Thoracic aorta (tissue), 2 donors: ENCODE measurements at regions not wholly inside any gene's neighbourhood (a gene's known extent, or its start where the extent isn't known, plus 50 kb on each side); places are given as distances from the start of the nearest gene placed in this dataset.

Source experiments
- ATAC-seq: fragments of 150-250 bp; one replicate; pipeline ENCODE4 v1.8.0; 2017; ENCODE audit warnings: low read depth; ENCODE audit not compliant: insufficient number of reproducible peaks, low FRiP score
- DNase-seq: peaks from one replicate; pipeline ENCODE4 v3.0.0-alpha.2; 2020; ENCODE audit warnings: low spot score
- H3K27ac ChIP-seq, 2 donors: fragments of 200-600 bp; sonication (generic); 1 replicate in 1 of 2; 2 replicates in 1 of 2; pipeline ENCODE4 v1.5.1; 2016; ENCODE audit warnings: mild to moderate bottlenecking in 2 of 2, moderate library complexity in 2 of 2
- H3K27me3 ChIP-seq: fragments of 200-600 bp; sonication (generic); replicated peaks from 2 replicates; pipeline ENCODE4 v1.6.0; 2016; ENCODE audit warnings: mild to moderate bottlenecking; ENCODE audit not compliant: insufficient read depth
- H3K36me3 ChIP-seq: fragments of 200-600 bp; sonication (generic); one replicate; pipeline ENCODE4 v1.5.1; 2016
- H3K4me1 ChIP-seq, 2 donors: fragments of 200-600 bp; sonication (generic); 1 replicate in 1 of 2; 2 replicates in 1 of 2; pipeline versions ENCODE4 v1.5.1 to v1.6.0; 2016; ENCODE audit warnings: low read depth in 2 of 2, mild to moderate bottlenecking in 1 of 2; ENCODE audit not compliant: control insufficient read depth in 1 of 2
- H3K4me3 ChIP-seq: fragments of 200-600 bp; sonication (generic); 2 replicates; pipeline ENCODE4 v1.5.1; 2016; ENCODE audit warnings: mild to moderate bottlenecking
- H3K9me3 ChIP-seq: fragments of 200-600 bp; sonication (generic); 2 replicates; pipeline ENCODE4 v1.5.1; 2016
- CTCF ChIP-seq: fragments of 200-600 bp; sonication (generic); IDR thresholded peaks from one replicate; pipeline ENCODE4 v1.5.1; 2019; ENCODE audit warnings: antibody characterized with exemption

- no peak for TF ChIP-seq CTCF
- H3K27me3 ChIP-seq = no peaks in the 10 kb centered on the region
- H3K27ac ChIP-seq = no peak overlapping the region
- DNase-seq = no peak
- no peak for ATAC-seq
- no peaks in the 10 kb centered on the region for H3K36me3 ChIP-seq
- H3K4me3 ChIP-seq = no peak overlapping the region
- no peaks in the 10 kb centered on the region for H3K4me1 ChIP-seq
- H3K9me3 ChIP-seq = no peaks in the 10 kb centered on the region
These were observed 123.9 kb downstream of the SHOX2 start for GRCh38 chr3:157982359-157982758.

GRCh38 chr3:157981819-157982218 is 124.4 kb downstream of the SHOX2 start:
- DNase-seq (no peak), ATAC-seq (no peak)
- Histone ChIP-seq H3K36me3 (no peaks in the 10 kb centered on the region), H3K4me3 (no peak overlapping the region), H3K4me1 (no peaks in the 10 kb centered on the region), H3K9me3 (no peaks in the 10 kb centered on the region), H3K27me3 (no peaks in the 10 kb centered on the region), H3K27ac (no peak overlapping the region)
- no peak for TF ChIP-seq CTCF

- Histone ChIP-seq H3K27me3 (no peaks in the 10 kb centered on the region), H3K4me1 (no peaks in the 10 kb centered on the region), H3K4me3 (no peak overlapping the region), H3K9me3 (no peaks in the 10 kb centered on the region), H3K36me3 (no peaks in the 10 kb centered on the region), H3K27ac (no peak overlapping the region)
- DNase-seq (no peak), ATAC-seq (no peak)
- no peak for TF ChIP-seq CTCF
These were observed 127.2 kb downstream of the SHOX2 start for GRCh38 chr3:157979022-157979421.

- no peak for ATAC-seq
- TF ChIP-seq CTCF = no peak
These were observed 144.6 kb downstream of the SHOX2 start for GRCh38 chr3:157961665-157962064.

GRCh38 chr3:157958457-157958856 is 147.8 kb downstream of the SHOX2 start:
- no peaks in the 10 kb centered on the region for H3K9me3 ChIP-seq
- no peak overlapping the region for H3K27ac ChIP-seq
- H3K27me3 ChIP-seq = no peaks in the 10 kb centered on the region
- no peak overlapping the region for H3K4me3 ChIP-seq
- no peak for DNase-seq
- ATAC-seq = no peak
- no peaks in the 10 kb centered on the region for H3K36me3 ChIP-seq
- no peak for TF ChIP-seq CTCF
- no peaks in the 10 kb centered on the region for H3K4me1 ChIP-seq

More at GRCh38 chr3:157961665-157962064, 144.6 kb downstream of the SHOX2 start:
- Histone ChIP-seq H3K27me3 (no peaks in the 10 kb centered on the region), H3K36me3 (no peaks in the 10 kb centered on the region), H3K4me3 (no peak overlapping the region), H3K9me3 (no peaks in the 10 kb centered on the region), H3K4me1 (peaks cover 0 to 4% of the 10 kb centered on the region in 2 donors), H3K27ac (no peak overlapping the region)
- no peak for DNase-seq
